GM12892 (cell line): ENCODE measurements at regions not wholly inside any gene's neighbourhood (a gene's known extent, or its start where the extent isn't known, plus 50 kb on each side); places are given as distances from the start of the nearest gene placed in this dataset.

Source experiments
- POLR2A ChIP-seq: IDR thresholded peaks from 2 replicates; pipeline ENCODE4 v1.6.1; 2011; ENCODE audit warnings: low read depth, low read length, control low read depth
- POLR2AphosphoS5 ChIP-seq: IDR thresholded peaks from 2 replicates; pipeline ENCODE4 v1.6.1; 2011; ENCODE audit warnings: low read depth, low read length, control low read depth
- TAF1 ChIP-seq: IDR thresholded peaks from 2 replicates; pipeline ENCODE4 v1.6.1; 2011; ENCODE audit warnings: low read depth, mild to moderate bottlenecking, control low read depth, low read length, borderline replicate concordance

GRCh38 chr11:110982214-110982613, 263.3 kb upstream of the POU2AF2 start:
- TF ChIP-seq POLR2A (no peak), POLR2AphosphoS5 (no peak), TAF1 (no peak)
